ENCODE measurements at regions not wholly inside any gene's neighbourhood (a gene's known extent, or its start where the extent isn't known, plus 50 kb on each side); places are given as distances from the start of the nearest gene placed in this dataset.

DNA sequence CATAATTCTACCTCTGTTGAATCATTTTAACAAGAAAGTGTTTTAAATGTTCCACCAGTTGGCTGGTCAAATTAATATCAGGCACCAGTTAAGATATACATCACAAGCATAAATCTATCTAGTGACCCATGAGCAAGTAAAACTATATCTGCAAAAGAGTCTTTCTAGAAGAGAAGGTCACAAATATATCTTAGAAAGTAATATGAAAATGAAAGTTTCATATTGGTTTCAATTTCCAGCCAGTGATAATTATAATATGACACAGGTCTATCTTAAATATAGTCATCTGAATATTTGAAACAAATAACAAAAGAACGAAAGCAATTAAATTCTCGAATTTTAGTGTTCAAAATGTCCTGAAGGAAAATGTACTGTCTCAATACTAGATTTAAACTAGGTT is 282.5 kb upstream of the KYNU start:
- TF ChIP-seq, protein P1, sequence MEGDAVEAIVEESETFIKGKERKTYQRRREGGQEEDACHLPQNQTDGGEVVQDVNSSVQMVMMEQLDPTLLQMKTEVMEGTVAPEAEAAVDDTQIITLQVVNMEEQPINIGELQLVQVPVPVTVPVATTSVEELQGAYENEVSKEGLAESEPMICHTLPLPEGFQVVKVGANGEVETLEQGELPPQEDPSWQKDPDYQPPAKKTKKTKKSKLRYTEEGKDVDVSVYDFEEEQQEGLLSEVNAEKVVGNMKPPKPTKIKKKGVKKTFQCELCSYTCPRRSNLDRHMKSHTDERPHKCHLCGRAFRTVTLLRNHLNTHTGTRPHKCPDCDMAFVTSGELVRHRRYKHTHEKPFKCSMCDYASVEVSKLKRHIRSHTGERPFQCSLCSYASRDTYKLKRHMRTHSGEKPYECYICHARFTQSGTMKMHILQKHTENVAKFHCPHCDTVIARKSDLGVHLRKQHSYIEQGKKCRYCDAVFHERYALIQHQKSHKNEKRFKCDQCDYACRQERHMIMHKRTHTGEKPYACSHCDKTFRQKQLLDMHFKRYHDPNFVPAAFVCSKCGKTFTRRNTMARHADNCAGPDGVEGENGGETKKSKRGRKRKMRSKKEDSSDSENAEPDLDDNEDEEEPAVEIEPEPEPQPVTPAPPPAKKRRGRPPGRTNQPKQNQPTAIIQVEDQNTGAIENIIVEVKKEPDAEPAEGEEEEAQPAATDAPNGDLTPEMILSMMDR (IDR thresholded peaks at IDR 0.05 in 8 of 11, conservative IDR thresholded peaks at IDR 0.05 in 3 of 11), result no peak
- no peak for TF ChIP-seq POLR2A (IDR thresholded peaks at IDR 0.05)
- TF ChIP-seq POLR2AphosphoS5 (IDR thresholded peaks at IDR 0.05), result no peak
